HG03439 (cell line): ENCODE measurements at regions not wholly inside any gene's neighbourhood (a gene's known extent, or its start where the extent isn't known, plus 50 kb on each side); places are given as distances from the start of the nearest gene placed in this dataset.
"Not testable (repeated sequence)": the region's sequence is repeated elsewhere in the genome, so short reads cannot be mapped to it uniquely, and the experiment has no call there.

Source experiments
- ATAC-seq: cut with Tn5 transposase; IDR thresholded peaks from one replicate; pipeline ENCODE4 v1.9.1; 2021; ENCODE audit warnings: mild to moderate bottlenecking, moderate library complexity; ENCODE audit not compliant: unreplicated experiment

DNA sequence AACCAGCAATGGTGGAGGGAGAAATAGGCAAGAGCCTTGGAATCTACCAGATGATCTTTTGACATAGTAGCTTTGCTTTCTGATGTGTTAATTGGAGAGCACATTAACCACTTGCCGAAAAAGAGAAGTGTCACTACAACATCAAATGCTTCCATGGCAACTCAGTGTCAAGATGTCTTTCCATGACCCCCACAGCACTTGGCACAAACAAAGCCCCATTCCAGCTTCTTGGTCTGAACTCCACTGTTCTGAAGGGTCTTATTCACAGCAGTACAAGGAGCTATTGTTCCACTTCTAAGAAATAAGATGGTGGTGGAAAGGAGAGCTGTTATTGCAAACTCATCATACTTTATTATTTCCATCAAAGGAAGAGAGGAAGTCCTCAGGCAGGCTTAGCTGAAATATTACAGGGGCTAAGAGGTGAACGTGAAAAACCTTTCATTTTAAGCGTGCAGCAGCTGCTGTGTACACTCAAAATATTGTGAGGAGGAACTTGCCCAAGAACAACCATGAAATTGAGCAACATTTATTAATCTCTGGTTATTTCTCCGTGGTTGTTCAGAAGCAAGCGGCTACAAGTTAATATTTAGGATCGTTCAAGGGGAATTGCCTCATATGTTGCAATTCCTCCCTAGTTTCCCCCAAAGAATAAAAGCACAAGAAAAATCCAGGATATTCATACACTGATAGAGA, 354.8 kb upstream of the CELF2 start:
- ATAC-seq: no peak

DNA sequence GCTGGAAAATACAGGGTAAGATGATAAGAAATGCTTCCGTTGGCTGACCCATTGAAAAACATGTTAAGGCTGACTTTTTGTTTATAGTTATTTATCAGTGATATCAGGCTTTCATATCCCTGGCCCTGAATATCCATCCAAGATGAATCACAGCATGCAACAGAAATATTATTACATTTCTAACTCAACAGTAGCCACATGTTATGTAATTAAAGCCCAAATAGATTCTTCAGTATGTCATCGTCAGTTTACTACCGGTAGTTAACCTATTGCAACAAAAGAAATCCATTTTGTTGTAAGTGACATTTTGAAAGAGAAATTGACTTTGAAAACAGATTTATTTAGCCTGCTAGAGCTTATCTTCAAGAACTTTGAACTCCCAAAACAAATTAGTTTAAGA, 354.1 kb upstream of the CELF2 start:
- no peak for ATAC-seq

DNA sequence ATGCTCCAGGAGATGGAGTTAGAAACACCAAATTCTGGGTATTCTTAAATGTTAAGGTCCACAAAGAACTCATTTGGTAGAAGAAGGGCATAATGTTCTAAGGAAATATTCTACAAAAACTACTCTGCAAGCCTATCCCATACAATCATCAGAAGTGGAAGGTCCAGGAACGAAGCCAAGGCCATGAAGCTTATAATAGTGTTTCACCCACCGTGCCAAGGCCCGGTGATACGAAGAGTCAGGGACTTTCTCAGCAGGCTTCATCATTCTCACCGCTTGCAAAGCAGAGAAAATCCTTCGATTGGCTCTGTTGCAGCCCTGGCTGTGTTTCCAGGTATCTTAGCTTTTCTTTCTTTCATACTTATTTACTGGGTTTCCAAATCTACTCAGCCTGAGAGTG, 351.9 kb upstream of the CELF2 start:
- ATAC-seq: no peak

DNA sequence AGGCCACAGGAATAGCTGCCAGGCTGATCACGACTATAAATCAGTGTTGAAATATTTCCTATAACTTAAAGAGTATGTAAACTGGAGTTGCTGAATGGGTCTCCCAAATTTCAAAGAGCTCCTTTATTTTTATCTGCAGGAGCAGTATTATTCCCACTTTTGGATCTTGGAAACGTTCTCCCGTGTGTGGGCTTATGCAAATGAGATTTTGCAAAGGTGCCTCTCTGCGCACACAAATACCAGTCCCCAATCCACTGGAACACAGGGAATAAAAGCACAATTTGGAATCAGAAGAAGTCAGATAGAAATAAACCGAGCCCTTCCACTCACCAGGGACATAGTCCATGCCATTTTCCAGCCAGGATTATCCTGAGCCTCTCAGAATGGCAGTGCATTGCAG, 350.2 kb upstream of the CELF2 start:
- no peak for ATAC-seq

DNA sequence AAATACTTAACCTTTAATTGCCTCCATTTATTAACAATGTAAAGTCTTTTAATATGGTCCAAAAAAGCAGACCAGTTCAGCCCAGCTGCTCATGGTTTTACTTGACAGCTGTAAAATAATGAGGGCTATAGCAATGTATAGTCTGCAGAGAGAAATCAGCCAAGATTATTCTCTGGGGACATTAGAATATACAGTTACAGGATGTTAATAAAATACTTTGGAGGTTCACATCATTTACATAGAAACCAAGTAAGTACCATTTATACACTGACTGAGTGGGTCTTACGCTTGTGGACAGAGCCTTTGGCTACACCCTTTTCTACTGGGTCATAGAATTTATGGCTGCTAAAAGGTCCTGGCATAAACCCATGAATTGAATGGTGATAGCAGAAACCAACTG, 340.7 kb upstream of the CELF2 start:
- no peak for ATAC-seq

DNA sequence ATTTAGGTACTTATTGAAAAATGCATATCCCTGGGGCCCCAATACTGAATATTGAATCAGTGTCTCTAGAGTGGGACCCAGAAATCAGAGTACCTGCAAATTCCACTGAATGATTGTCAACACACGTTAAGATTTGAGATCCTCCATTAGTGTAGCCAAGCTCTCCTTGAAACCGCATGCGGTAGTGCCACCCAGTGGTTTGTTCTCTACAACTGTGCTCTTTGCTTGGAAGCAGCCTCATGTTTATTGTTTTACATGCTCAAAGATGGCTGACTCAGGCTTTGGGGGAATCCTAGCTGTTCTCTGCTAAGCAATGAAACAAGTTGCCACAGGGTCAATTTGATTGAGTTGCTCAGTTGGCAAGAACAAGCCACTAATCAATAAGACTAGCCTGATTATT, 340.2 kb upstream of the CELF2 start:
- peak; percentile 61 for ATAC-seq

DNA sequence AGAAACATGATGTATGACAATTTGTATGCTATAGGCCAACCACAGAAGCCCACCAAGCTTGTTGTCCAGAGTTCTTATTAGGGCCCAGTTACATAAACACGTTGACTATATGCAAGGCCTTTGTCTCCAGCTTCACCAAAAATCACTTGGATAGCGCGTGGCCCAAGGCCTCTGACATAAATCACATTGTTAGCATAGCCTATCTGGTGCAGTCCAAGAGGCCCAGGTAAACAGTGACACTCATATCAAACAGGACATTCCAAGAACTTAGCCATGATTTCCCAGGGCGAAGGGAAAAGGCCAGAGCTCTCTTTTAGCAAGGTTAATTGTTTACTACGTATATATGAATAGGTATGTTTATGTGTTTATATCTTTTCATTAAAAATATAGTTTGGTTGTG, 337.2 kb upstream of the CELF2 start:
- ATAC-seq: no peak

DNA sequence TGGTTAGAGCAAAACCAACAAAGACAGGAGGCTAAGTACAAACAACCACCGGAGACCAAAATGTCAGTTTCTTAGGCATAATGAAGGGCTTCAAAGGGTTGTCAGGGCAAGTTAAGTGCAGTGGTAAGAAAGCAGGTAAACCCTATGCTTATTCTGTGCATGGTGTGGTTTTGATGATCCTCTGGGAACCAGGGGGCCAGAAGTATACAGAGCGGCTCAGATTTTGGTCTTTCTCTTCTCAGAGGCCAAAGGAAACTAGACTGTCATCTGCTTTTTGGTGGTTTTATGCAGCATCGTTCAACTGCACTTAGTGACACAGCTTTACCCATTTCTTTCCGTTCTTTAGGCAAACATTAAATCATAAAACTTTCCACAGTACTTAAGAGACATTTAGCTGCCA, 332.7 kb upstream of the CELF2 start:
- ATAC-seq: no peak

DNA sequence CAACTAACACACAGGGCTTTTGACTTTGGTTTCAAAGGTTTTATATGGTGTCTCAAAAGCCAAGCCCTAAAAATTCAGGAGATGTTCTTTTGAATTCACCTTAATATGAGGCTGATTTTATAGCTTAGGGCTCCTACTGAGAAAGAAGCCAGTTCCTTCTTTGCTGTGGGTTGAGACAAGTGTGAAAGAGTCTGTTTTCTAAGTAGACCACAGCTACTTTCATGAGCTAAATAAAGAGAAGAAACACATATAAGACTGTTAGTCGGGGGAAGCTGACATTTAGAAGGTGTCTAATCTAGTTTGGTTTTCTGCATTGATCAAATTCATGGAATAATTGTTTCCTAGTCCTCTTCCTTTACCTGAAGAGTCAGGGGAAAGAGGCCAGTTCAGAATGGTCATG, 332.1 kb upstream of the CELF2 start:
- ATAC-seq: no peak

DNA sequence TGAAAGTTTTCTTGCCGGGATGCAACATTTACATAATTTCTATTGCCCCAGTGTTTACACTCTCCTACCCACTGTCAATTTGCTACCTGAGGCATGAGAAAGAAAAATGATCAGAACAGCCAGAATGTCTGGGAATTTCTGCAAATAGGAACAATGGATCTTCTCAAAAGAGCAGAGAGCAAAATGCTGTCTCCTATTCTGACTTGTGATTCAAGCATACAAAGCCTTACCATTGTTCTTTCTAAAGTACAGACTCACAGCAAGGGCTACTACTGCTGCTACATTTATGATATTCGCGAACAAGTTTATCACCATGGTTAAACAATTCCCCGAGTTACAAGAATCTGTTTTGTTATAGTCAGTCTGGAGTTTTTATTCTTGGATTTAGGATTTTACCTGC, 329.9 kb upstream of the CELF2 start:
- no peak for ATAC-seq

DNA sequence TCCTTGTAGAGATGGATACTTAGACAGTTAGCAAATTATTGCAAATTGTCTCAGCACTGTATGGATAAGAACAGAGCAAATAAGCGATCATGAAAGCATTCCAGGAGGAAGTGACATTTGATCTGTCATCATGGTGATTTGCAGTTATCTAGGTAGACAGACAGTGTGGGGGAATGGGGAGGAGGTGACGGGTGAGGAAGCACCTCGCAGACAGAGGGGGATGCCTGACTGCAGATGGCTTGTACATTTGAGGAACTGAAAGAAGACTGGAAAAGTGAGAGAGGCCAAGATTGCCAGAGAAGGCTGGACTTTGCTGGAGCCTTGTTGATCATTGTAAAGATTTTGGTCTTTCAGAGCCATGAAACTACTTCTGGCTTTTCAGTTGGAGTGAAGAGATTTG, 318.2 kb upstream of the CELF2 start:
- ATAC-seq: no peak

DNA sequence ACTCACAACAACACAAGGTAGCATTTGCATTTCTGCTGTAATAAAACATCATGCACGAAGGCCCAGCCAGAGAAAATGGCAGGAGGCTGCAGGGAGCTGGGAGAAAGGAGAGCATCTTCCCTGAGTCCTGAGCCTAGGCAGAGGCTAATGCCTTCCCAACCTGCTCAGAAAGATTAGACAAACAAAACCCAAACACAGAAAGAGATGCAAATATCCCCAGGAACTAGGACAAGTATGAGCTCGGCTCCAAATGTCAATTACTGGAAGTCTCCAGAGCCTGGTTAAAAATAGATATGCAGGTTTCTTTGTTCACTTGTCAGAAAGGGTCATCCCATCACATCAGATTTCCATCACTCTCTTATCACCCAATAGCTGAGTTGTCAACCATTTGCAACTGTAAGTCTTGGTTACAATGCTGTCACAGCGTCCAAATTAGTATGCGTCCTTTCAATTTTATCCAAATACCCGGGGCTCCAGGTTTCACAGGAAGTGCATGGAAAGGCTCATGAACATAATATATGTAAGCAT, 316.5 kb upstream of the CELF2 start:
- ATAC-seq: no peak

DNA sequence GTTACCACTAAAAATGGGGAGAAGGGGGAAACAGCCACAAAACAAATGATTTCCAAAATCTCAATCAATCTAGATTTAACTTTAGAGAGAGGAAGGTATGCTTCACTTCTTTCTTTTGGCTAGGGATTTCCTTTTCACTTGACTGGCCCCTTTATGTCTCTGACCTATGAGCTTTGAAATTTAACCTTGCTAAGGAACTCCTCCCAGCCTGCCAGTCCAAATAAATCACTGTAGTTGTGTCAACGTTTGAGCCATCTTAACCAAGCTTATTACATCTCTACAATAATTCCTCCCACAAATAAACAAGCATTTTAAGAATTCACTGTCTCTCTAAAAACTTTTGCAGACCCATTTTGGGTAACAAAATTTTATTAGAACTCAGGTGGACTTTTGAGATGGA, 315.5 kb upstream of the CELF2 start:
- ATAC-seq: no peak

DNA sequence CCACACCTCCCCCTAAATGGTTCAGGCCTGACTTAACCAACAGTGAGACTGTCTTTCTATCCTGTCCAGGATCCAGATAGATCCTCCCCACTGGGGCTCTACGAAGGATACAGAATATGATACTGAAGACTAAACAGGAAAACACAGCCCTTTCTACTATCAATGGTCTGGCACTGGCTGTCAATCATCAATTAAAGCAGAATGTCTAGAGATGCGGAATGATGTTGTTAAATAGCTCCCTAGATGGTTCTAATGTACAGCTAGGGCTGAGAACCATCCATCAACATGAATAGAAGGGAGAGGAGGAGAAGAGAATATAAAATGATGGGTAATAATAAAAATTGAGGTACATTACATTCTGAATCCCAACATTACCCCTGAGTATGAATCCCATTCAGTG, 314.3 kb upstream of the CELF2 start:
- no peak for ATAC-seq

DNA sequence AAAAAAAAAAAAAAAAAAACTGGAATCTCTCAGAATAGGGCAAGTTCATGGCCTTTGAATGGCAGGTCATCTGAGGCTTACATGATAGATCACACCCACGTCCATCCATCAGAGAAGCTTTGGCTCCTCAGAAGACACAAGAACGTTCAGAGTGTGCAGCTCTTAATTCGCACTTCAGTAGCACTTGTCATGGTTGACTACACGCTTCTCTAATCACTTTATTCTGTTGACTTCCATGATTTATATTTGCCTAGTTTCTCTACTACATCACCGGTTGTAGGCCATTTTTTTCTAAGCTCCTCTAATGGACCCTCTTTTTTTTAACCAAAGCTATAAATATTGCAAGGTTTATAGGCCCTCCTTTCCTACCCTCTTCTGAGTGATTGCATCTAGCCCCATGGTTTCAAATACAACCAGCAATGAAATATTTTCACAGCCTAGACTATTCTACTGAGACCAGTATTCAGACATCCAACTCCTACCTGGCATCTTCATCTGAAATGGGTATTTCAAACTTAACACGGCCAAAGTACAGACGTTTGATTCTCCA, 305.4 kb upstream of the CELF2 start:
- no peak for ATAC-seq

DNA sequence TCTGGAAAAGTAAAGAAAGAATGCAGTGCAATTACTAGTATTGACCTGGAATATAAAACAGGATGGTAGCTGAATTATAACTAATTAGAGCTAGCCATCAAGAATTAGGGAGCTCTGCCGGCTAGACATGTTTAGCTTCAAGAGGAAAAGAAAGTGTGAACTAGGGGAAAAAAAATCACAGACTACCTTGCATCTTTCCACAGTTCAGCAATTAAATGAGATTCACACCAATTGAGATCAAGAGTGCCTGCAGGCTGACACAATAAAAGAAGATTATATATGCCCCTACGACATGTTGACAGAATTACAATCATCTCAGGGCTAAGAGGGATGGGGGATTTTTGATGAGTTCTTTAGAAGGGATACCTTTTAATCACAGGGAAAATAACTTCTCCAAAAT, 303.3 kb upstream of the CELF2 start:
- no peak for ATAC-seq

DNA sequence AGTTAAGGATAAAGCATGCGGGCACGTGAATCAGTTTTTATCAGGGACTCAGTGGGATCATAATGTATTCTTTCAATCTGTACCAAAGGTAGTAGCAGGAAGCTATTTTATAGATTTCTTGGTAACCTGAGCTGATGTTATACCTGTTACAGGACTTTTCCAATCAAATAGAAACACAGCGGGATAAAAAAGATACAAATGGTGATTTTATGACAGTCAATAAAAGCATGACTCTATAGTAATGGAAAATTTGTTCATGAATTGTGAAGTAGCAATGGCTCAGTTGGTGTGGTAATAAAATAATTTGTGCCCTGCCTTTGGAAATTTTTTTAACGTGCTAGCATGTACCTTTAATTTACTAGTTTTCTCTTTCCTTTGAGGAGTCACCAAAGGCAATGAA, 300.7 kb upstream of the CELF2 start:
- ATAC-seq: no peak

DNA sequence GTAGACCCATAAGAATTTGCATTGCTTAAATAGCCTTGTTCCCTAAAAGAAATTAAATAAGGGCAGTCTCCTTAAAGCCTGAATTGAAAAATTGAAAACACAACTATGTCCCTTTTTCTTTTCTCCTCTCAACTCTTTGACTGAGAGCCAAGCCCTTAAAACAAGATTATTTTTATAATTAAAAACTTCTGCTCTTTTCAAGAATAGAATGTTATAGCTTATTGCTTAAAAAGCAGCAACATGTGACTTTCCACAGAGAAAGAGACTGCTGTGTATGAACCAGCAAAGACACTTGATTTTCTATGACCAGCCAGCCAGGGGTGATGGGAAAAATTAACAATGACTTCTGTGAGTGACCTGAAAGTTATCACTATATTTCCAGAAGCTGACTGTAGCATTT, 295.2 kb upstream of the CELF2 start:
- ATAC-seq: no peak

DNA sequence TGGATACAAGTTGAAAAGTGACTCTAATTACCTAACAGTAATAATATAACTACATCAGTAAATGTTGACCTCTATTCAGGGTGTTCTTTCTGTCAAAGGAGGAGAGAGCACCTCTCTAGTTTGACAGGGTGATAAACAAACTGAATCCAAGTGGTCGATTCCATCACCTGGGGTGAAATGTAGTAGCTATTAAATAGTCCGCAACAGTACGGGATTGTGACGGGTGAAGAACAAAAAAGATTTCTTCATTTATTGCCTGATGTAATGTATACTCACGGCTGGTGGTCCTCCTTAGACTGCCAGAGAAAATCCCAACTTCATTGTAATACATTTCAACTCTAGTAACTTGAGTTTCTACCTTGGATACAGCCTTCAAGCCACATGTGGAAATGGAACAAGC, 292.5 kb upstream of the CELF2 start:
- no peak for ATAC-seq

DNA sequence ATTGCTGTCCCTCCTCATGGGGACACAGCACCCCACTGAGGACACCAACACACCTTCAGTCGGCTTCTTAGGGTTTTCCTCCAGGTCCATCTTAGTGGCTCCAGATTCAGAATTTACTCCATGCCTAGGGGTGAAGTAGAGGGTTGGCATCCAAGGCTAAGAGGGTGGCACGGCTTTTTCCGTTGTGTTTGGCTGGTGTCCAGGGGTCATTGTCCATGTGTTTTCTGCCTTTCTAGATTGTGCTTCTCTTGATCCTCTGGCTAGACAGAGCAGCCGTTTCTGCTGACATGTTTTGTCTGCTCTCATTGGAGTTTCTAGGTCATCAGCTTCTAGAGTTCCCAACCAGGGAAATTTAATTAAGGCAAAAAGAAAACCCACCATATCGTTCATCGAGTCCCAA, 291.6 kb upstream of the CELF2 start:
- no peak for ATAC-seq

DNA sequence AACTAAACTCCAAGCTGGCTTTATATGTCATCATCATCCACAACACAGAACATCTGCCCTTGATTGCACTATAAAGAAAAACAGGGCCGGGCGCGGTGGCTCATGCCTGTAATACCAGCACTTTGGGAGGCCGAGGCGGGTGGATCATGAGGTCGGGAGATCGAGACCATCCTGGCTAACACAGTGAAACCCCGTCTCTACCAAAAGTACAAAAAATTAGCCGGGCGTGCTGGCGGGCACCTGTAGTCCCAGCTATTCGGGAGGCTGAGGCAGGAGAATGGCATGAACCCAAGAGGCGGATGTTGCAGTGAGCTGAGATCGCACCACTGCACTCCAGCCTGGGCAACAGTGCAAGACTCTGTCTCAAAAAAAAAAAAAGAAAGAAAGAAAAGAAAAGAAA, 290.3 kb upstream of the CELF2 start:
- not testable (repeated sequence) for ATAC-seq

DNA sequence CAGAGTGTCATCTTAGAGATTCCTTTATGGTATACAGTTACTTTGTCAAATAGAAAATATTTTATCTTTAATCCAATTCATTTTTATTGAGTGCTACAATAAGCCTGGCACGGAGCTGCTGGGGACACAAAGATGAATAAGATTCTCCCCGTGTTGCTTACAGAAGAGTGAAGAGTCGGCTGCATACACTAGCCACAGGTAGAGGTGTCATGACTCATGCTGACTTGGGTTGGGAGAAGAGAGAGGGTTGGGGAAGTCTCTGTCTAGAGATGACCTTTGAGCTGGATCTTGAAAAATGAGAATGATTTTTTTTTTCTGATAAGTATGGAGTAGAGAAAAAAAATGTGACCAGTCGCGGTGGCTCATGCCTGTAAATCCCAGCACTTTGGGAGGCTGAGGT, 289.9 kb upstream of the CELF2 start:
- ATAC-seq: no peak

DNA sequence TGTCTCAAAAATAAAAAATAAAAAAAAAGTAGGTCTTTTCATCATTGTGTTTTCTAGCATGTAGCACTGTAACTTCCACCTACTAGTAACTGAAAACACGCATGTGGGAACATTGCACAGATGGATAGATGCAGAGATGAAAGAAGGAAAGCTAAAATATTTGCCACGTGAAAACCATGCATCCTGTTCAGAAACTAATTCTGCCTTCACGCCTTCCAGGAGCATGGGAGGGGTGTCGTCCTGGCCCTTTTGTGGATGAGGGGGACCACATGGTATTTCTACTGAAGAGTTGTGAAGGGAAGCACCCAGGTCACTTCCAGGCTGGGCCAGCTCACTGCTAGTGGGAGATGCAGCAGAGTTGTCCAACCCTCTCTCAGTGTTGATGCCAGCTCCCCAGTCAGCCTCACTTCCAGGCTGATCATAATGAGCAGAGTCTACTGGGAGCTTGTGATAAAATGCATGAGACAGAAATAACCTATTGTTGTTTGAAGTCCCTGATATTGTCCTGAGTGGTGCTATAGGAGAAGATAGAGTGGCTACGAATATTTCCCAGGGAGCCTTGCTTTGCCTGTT, 287.1 kb upstream of the CELF2 start:
- no peak for ATAC-seq
